Peyer's patch (tissue), 4 donors: ENCODE measurements at regions not wholly inside any gene's neighbourhood (a gene's known extent, or its start where the extent isn't known, plus 50 kb on each side); places are given as distances from the start of the nearest gene placed in this dataset.

Experiments
- CTCF ChIP-seq, 6 experiments: fragments of 450-650 bp in 4 of 6; fragments of 200-600 bp in 2 of 6; sonication (generic) in 1 of 6; IDR thresholded peaks; one replicate each; pipeline ENCODE4 v1.5.1; 2017 to 2019; ENCODE audit warnings: antibody characterized with exemption in 6 of 6, mild to moderate bottlenecking in 3 of 6, moderate library complexity in 1 of 6
- POLR2A ChIP-seq, 2 donors: fragments of 450-650 bp; IDR thresholded peaks; one replicate each; pipeline ENCODE4 v1.5.1; 2017; ENCODE audit warnings: antibody characterized with exemption in 2 of 2, mild to moderate bottlenecking in 2 of 2, moderate library complexity in 2 of 2

DNA sequence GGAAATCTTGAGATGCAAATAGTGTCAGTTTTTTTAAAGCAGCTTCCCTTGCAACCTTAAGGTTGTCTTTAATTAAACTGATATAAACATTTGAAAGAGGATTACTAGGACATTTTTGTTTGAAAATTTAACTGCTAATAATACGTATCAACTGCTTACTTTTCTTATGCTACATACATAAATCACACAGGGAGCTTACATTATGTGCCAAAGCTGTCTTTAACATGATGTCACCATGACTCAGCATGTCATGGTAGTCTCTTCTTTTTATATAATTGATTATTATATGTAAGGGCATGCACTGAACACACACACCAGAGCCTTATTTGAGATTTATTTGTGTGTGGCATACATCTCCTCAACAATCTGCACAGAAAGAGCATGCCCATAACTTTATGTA, 63.0 kb upstream of the PTHLH start:
- no peak for TF ChIP-seq CTCF (IDR thresholded peaks at IDR 0.05)
- TF ChIP-seq POLR2A (IDR thresholded peaks at IDR 0.05), result no peak
